ENCODE measurements at regions not wholly inside any gene's neighbourhood (a gene's known extent, or its start where the extent isn't known, plus 50 kb on each side); places are given as distances from the start of the nearest gene placed in this dataset.

- H3K4me3 Mint-ChIP-seq: no peak overlapping the region
- Histone ChIP-seq H3K4me1 (ENCODE audit: insufficient read depth, low read length) (no peaks in the 10 kb centered on the region; the same call in 1 of the 2 replicates), H3K23me2 (ENCODE audit: insufficient read length, low read depth, low read length, poor library complexity, severe bottlenecking) (no peaks in the 10 kb centered on the region), H3K27me3 (ENCODE audit: insufficient read depth, low read length) (no peaks in the 10 kb centered on the region; the same call in 1 of the 2 replicates), H2BK12ac (ENCODE audit: insufficient read length, low read depth, low read length) (no peak overlapping the region), H3K27ac (ENCODE audit: insufficient read length, low read depth, low read length) (no peak overlapping the region), H2AFZ (ENCODE audit: low read length) (no peak overlapping the region), H3K79me2 (ENCODE audit: insufficient read depth, low read length) (no peaks in the 10 kb centered on the region), H4K20me1 (ENCODE audit: control insufficient read depth, insufficient read depth, insufficient read length) (no peaks in the 10 kb centered on the region), H4K5ac (ENCODE audit: insufficient read length, low read depth, low read length) (no peak overlapping the region), H3K14ac (ENCODE audit: insufficient read depth, low read length) (no peak overlapping the region), H3K4ac (ENCODE audit: low read depth, low read length) (no peak overlapping the region), H3K9ac (ENCODE audit: extremely low read depth, insufficient read length, low read length) (no peak overlapping the region), H3K9me3 (ENCODE audit: control insufficient read depth, low read depth, low read length) (no peaks in the 10 kb centered on the region), H2BK120ac (ENCODE audit: low read depth, low read length, poor library complexity, severe bottlenecking) (no peak overlapping the region), H2AK5ac (ENCODE audit: insufficient read length, low read length) (no peak overlapping the region), H4K8ac (replicated peaks; ENCODE audit: insufficient read length, low read depth, low read length) (no peak overlapping the region), H3K18ac (ENCODE audit: insufficient read length, low read depth, low read length) (no peak overlapping the region), H3K4me2 (ENCODE audit: insufficient read depth, insufficient read length, low read length) (no peak overlapping the region), H4K91ac (ENCODE audit: insufficient read length, low read depth, low read length) (no peak overlapping the region), H2BK20ac (ENCODE audit: low read depth, low read length, poor library complexity, severe bottlenecking) (no peak overlapping the region), H3K56ac (ENCODE audit: insufficient read length, low read depth, low read length) (no peak overlapping the region), H3K79me1 (ENCODE audit: insufficient read depth, low read depth, low read length, poor library complexity, severe bottlenecking) (no peaks in the 10 kb centered on the region), H2BK5ac (ENCODE audit: insufficient read length, low read length) (no peak overlapping the region), H3K23ac (ENCODE audit: insufficient read length, low read depth, low read length) (no peak overlapping the region), H2BK15ac (ENCODE audit: low read depth, low read length) (no peak overlapping the region), H3T11ph (ENCODE audit: low read length) (no peak overlapping the region)
- no peak for DNase-seq
- TF ChIP-seq CTCF (conservative IDR thresholded peaks at IDR 0.05): no peak
- peaks cover 7 to 11% of the 10 kb centered on the region in 2 experiments; a peak in 3 of 4 replicates for H3K4me1 Mint-ChIP-seq
- H3K27me3 Mint-ChIP-seq (ENCODE audit: low read depth): no peaks in the 10 kb centered on the region
- H3K36me3 Mint-ChIP-seq (ENCODE audit: insufficient read depth in 1 of 3, low read depth in 3 of 3): peaks cover 0 to 6% (median 0%) of the 10 kb centered on the region in 3 experiments; a peak in 3 of 7 replicates
- WGBS (ENCODE audit: extremely low coverage, insufficient read length, low lambda C conversion rate): no CpG with 5 or more reads among the region's 1 CpG
- no peak overlapping the region for H3K27ac Mint-ChIP-seq
- H3K9me3 Mint-ChIP-seq: peaks cover 0 to 4% of the 10 kb centered on the region in 2 experiments; a peak in 1 of 5 replicates
These were observed 457.4 kb downstream of the SMARCA1 start for GRCh38 chrX:129065895-129066294.

All from H9 (cell line).